ENCODE measurements at regions not wholly inside any gene's neighbourhood (a gene's known extent, or its start where the extent isn't known, plus 50 kb on each side); places are given as distances from the start of the nearest gene placed in this dataset.
"Not testable (repeated sequence)": the region's sequence is repeated elsewhere in the genome, so short reads cannot be mapped to it uniquely, and the experiment has no call there.

DNA sequence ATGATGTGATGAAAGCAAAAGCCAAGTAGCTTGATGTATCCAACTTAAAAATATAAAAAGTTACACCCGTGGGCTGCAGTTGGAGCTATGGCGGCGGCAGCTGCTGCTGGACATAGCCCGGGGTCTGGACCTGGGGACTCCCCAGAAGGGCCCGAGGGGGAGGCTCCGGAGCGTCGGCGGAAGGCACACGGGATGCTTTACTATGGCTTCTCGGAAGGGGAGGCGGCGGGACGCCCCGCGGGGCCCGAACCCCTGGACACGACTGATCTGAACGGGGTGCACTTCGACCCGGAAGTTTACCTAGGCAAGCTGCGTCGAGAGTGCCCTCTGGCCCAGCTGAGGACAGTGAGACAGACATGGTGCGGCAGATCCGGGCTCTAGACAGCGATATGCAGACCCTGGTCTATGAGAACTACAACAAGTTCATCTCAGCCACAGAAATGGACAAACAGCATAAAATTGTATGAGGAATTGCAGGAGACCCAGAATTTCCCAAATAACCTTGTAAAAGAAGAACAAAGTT lies 109.5 kb upstream of the EEF2KMT start:
- DNase-seq (ENCODE audit: low read depth in 1 of 2, low spot score in 1 of 2): no peak

- no peak for DNase-seq (ENCODE audit: low read depth in 1 of 2, low spot score in 1 of 2)
Measured at GRCh38 chr16:5206331-5206990, 108.9 kb upstream of the EEF2KMT start.

DNA sequence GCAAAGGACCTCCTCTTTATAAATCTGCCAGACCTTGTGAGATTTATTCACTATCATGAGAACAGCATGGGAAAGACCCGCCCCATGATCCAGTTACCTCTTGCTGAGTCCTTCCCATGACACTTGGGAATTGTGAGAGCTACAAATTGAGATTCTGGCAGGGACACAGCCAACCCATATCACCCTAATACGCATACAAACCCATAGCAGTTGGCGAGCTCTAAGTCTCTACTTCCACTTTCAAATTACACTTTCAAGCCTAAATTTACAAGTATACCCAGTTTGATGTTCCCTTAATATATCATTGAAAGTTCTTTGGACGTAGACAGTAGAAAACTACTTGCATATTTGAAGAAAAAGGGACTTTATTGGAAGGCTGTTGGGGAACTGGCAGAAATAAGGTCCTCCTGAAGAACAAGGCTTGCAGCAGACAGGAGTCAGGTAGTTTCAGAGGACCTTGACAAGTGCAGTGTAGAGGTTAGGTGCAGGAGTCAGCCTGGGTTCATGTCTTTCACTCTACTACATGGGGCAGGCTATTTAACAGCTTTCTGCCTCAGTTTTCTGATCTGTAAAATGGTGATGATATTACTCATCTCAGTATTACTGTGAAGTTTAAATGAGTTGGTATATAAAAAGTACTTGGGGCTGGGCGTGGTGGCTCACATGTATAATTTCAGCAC lies 107.9 kb upstream of the EEF2KMT start:
- DNase-seq (ENCODE audit: low read depth in 1 of 2, low spot score in 1 of 2): no peak

DNA sequence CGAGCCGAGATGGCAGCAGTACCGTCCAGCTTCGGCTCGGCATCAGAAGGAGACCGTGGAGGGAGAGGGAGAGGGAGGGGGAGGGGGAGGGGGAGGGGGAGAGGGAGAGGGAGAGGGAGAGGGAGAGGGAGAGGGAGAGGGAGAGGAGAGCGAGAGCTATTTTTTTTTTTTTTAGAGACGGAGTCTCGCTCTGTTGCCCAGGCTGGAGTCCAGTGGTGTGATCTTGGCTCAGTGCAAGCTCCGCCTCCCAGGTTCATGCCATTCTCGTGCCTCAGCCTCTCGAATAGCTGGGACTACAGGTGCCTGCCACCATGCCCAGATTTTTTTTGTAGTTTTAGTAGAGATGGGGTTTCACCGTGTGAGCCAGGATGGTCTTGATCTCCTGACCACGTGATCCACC lies 106.1 kb upstream of the EEF2KMT start:
- DNase-seq (ENCODE audit: low read depth in 1 of 2, low spot score in 1 of 2): not testable (repeated sequence)

DNA sequence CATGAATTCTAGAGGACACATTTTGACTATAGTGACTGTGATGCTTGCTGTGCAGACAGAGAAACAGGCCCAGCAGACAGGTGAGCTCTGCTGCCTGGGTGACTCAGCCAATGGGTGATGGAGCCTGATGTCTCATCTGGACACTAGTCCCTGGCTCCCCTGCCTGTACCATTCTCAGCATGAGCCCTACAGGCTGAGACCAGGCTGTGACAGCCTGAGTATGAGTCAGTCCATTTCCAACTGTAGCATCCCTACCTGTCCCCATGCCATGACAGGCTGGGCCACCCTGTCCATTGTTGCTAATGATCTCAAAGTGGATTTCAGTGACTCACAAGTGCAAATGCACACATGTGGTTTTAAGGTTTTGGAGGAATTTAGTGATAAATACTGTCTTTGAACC lies 102.5 kb upstream of the EEF2KMT start:
- no peak for DNase-seq (ENCODE audit: low read depth in 1 of 2, low spot score in 1 of 2)

GRCh38 chr16:5196204-5196603 lies 98.6 kb upstream of the EEF2KMT start:
- no peak for DNase-seq (ENCODE audit: low read depth in 1 of 2, low spot score in 1 of 2)

GRCh38 chr16:5193861-5194260 lies 96.3 kb upstream of the EEF2KMT start:
- DNase-seq (ENCODE audit: low read depth in 1 of 2, low spot score in 1 of 2): no peak

DNA sequence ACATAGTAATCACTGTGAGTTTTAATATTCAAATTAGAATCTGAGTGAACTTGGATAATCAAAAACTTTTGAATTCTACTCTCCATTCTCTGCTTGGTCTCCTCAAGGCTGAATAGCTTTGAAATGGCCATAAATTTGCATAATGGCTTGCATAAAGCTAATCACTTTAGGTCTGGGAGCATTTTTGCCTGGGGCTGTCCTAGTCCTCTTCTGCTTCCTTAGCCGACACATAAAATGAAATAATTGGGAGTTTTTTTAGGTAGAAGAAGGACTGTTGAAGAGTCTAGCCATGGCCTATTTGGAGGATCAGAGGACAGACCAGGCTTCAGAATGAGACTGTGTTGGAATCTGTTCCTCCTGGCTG lies 91.4 kb upstream of the EEF2KMT start:
- DNase-seq (ENCODE audit: low read depth in 1 of 2, low spot score in 1 of 2): no peak

DNA sequence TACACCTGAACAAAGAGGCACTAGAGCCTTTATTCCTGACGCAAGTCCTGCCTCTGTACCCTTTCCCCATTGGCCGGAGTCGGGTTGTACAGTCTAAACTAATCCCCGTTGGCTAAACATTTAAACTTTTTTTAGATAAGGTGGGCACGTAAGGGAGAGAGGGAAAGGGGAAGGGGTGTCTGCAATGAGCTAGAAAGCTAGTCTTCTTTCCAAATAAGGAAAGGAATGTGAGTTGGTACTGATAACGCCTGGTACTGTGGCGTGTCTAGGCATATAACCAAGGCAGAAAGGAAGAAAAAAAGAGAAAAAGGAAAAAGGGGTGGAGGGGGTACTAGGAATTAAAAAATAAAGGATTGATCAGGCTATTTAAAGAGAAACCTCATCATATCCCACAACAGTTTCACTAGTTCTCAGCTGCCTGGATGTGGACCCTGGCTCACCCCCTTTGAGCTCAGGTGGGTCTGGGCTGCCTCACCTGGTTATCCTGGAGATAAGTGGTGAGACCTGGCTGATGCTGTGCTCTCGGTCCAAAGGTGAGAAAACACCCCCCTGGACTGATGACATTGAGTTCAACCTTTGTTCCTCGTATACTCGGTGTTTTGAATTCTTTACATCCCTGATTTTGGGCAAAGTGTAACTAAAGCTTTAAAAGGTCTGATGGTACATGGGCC lies 90.9 kb upstream of the EEF2KMT start:
- DNase-seq (ENCODE audit: low read depth in 1 of 2, low spot score in 1 of 2): no peak

GRCh38 chr16:5187402-5187952 lies 89.9 kb upstream of the EEF2KMT start:
- no peak for DNase-seq (ENCODE audit: low read depth in 1 of 2, low spot score in 1 of 2)

DNA sequence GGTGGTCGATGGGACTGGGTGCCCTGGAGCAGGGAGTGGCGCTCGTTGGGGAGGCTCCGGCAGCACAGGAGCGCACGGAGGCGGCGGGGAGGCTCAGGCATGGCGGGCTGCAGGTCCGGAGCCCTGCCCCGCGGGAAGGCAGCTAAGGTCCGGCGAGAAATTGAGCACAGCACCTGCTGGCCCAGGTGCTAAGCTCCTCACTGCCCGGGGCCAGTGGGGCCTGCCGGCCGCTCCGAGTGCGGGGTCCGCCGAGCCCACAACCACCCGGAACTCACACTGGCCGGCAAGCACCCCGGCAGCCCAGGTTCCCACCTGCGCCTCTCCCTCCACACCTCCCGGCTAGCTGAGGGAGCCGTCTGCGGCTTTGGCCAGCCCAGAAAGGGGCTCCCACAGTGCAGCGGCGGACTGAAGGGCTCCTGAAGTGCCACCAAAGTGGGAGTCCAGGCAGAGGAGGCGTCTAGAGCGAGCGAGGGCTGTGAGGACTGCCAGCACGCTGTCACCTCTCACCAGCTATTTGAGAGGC lies 88.8 kb upstream of the EEF2KMT start:
- DNase-seq (ENCODE audit: low read depth in 1 of 2, low spot score in 1 of 2): no peak

- no peak for DNase-seq (ENCODE audit: low read depth in 1 of 2, low spot score in 1 of 2)
Measured at GRCh38 chr16:5176505-5176904, 78.9 kb upstream of the EEF2KMT start.

- DNase-seq (ENCODE audit: low read depth in 1 of 2, low spot score in 1 of 2): no peak
Measured at GRCh38 chr16:5175266-5175665, 77.7 kb upstream of the EEF2KMT start.

DNA sequence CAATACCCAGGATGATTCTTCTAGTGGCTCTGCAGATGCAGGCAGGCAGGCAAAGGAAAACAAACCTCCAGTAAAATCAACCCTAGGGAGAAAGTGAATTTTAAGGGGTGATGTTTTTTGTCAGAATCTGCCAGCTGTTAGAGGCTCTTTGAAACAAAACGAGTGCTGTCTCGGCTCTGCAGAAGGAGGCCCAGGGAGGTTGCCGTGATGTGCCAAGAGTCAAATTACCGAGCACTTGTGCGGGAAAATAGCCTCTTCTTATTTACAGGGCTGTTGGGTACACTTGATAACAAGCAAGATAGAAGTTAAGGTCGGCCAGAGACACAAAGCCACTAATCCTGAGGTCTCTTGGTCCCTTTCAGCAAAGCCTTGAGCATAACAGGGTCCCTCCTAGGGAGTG lies 68.9 kb upstream of the EEF2KMT start:
- no peak for DNase-seq (ENCODE audit: low read depth in 1 of 2, low spot score in 1 of 2)

DNA sequence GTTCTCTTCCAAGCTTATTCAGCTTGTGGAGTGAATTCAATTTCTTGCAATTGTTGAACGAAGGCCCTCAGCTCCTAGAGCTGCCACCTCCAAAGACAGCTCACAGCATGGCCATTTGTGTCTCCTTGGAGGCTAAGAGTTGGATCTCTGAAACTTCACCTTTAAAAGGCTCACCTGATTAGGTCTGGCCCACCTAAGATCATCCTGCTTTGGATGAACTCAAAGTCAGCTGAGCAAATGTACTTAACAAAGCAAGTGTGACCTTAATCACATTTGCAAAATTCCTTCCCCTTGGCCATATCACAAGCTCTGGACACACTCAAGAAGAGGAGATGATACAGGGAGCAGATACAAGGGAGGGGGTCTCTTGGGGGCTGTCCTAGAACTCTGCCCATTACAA lies 67.8 kb upstream of the EEF2KMT start:
- DNase-seq (ENCODE audit: low read depth in 1 of 2, low spot score in 1 of 2): not testable (repeated sequence)

DNA sequence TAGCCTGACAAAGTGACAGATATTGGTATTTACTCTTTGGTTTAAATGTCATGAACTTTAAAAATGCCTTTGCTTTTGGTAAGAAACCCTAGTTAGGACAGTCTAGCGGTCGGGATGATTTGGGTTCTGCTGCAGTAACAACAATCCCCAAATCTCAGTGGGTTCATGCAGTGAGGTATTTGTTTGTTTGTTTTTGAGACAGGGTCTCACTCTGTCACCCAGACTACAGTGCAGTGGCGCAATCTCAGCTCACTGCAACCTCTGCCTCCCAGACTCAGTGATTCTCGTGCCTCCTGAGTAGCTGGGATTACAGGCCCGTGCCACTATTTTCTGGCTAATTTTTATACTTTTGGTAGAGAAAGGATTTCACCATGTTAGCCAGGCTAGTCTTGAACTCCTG lies 65.2 kb upstream of the EEF2KMT start:
- not testable (repeated sequence) for DNase-seq (ENCODE audit: low read depth in 1 of 2, low spot score in 1 of 2)

GRCh38 chr16:5161888-5162287 lies 64.3 kb upstream of the EEF2KMT start:
- not testable (repeated sequence) for DNase-seq (ENCODE audit: low read depth in 1 of 2, low spot score in 1 of 2)

- DNase-seq (ENCODE audit: low read depth in 1 of 2, low spot score in 1 of 2): not testable (repeated sequence)
Measured at GRCh38 chr16:5160010-5160409, 62.4 kb upstream of the EEF2KMT start.

- not testable (repeated sequence) for DNase-seq (ENCODE audit: low read depth in 1 of 2, low spot score in 1 of 2)
Measured at GRCh38 chr16:5159537-5159936, 61.9 kb upstream of the EEF2KMT start.

- DNase-seq (ENCODE audit: low read depth in 1 of 2, low spot score in 1 of 2): no peak
Measured at GRCh38 chr16:5158494-5158893, 60.9 kb upstream of the EEF2KMT start.

DNA sequence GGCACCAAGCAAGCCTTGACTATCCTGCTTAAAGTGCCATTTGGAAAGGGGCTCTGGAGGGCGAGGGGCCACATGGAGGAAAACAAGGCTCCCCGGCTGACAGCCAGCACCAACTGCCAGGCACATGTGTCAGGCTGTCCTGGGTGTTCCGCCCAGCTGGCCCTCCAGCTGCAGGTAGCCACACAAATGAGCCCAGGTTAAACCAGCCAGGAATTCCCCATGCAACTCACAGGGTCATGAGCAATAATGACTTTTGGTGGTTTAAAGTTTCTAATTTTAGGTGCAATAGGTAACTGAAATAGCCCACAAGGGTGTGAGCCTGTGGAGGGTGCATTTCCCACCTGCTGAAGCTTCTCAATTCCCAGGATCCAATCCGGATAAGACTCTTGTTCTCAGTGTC lies 58.9 kb upstream of the EEF2KMT start:
- not testable (repeated sequence) for DNase-seq (ENCODE audit: low read depth in 1 of 2, low spot score in 1 of 2)

- not testable (repeated sequence) for DNase-seq (ENCODE audit: low read depth in 1 of 2, low spot score in 1 of 2)
Measured at GRCh38 chr16:5154006-5154405, 56.4 kb upstream of the EEF2KMT start.

All from activated CD4-positive, alpha-beta T cell treated with anti-CD3 and anti-CD28 coated beads, Interleukin-2, amount 50 U/mL, for 24 hours (primary cell).